ENCODE measurements at regions not wholly inside any gene's neighbourhood (a gene's known extent, or its start where the extent isn't known, plus 50 kb on each side); places are given as distances from the start of the nearest gene placed in this dataset.

GRCh38 chr20:48387675-48388074, 440.1 kb downstream of the PREX1 start:
- H2AFZ ChIP-seq (ENCODE audit: low read length) = no peak overlapping the region
- H3K4me3 ChIP-seq (ENCODE audit: low read length, poor library complexity, severe bottlenecking) = no peak overlapping the region
- no peaks in the 10 kb centered on the region for H3K4me1 ChIP-seq (ENCODE audit: insufficient read depth, low read length, poor library complexity, severe bottlenecking)
- no peaks in the 10 kb centered on the region for H3K27me3 ChIP-seq (ENCODE audit: insufficient read depth, low read length, poor library complexity, severe bottlenecking)
- H3K9me3 ChIP-seq (ENCODE audit: insufficient read depth, low read depth, low read length) = peaks cover 12% of the 10 kb centered on the region; the same call in 1 of the 2 replicates
- no peaks in the 10 kb centered on the region for H3K36me3 ChIP-seq (ENCODE audit: insufficient read depth, low read length)
- H3K9ac ChIP-seq (ENCODE audit: low read depth, low read length, poor library complexity, severe bottlenecking) = no peak overlapping the region
- H3K79me2 ChIP-seq (ENCODE audit: insufficient read depth, low read length) = no peaks in the 10 kb centered on the region
- TF ChIP-seq EZH2phosphoT487 (IDR thresholded peaks at IDR 0.05; ENCODE audit: borderline replicate concordance) (no peak), CTCF (conservative IDR thresholded peaks at IDR 0.05; ENCODE audit: low read length) (no peak)
- no peaks in the 10 kb centered on the region for H3F3A ChIP-seq (ENCODE audit: low read depth)
- H3K4me2 ChIP-seq (ENCODE audit: low read depth, low read length, poor library complexity, severe bottlenecking) = no peak overlapping the region
- H3K9me2 ChIP-seq (replicated peaks; ENCODE audit: low read depth, low read length) = no peaks in the 10 kb centered on the region
- H4K20me1 ChIP-seq (ENCODE audit: insufficient read depth, low read length, poor library complexity, severe bottlenecking) = no peaks in the 10 kb centered on the region

GRCh38 chr20:48385527-48385926, 442.3 kb downstream of the PREX1 start:
- Histone ChIP-seq H3K9me2 (replicated peaks; ENCODE audit: low read depth, low read length) (no peaks in the 10 kb centered on the region), H3K4me1 (ENCODE audit: insufficient read depth, low read length, poor library complexity, severe bottlenecking) (no peaks in the 10 kb centered on the region), H3F3A (ENCODE audit: low read depth) (no peaks in the 10 kb centered on the region), H4K20me1 (ENCODE audit: insufficient read depth, low read length, poor library complexity, severe bottlenecking) (no peaks in the 10 kb centered on the region), H3K79me2 (ENCODE audit: insufficient read depth, low read length) (no peaks in the 10 kb centered on the region), H3K27me3 (ENCODE audit: insufficient read depth, low read length, poor library complexity, severe bottlenecking) (no peaks in the 10 kb centered on the region), H2AFZ (ENCODE audit: low read length) (no peak overlapping the region), H3K4me2 (ENCODE audit: low read depth, low read length, poor library complexity, severe bottlenecking) (no peak overlapping the region), H3K36me3 (ENCODE audit: insufficient read depth, low read length) (no peaks in the 10 kb centered on the region), H3K9me3 (ENCODE audit: insufficient read depth, low read depth, low read length) (peaks cover 8% of the 10 kb centered on the region; the same call in 1 of the 2 replicates), H3K4me3 (ENCODE audit: low read length, poor library complexity, severe bottlenecking) (no peak overlapping the region), H3K9ac (ENCODE audit: low read depth, low read length, poor library complexity, severe bottlenecking) (no peak overlapping the region)
- no peak for TF ChIP-seq EZH2phosphoT487 (IDR thresholded peaks at IDR 0.05; ENCODE audit: borderline replicate concordance)
- TF ChIP-seq CTCF (conservative IDR thresholded peaks at IDR 0.05; ENCODE audit: low read length) = no peak

- Histone ChIP-seq H3K9ac (ENCODE audit: low read depth, low read length, poor library complexity, severe bottlenecking) (no peak overlapping the region), H3K4me3 (ENCODE audit: low read length, poor library complexity, severe bottlenecking) (no peak overlapping the region), H3F3A (ENCODE audit: low read depth) (no peaks in the 10 kb centered on the region), H3K36me3 (ENCODE audit: insufficient read depth, low read length) (no peaks in the 10 kb centered on the region), H3K79me2 (ENCODE audit: insufficient read depth, low read length) (no peaks in the 10 kb centered on the region), H3K9me3 (ENCODE audit: insufficient read depth, low read depth, low read length) (peaks cover 8% of the 10 kb centered on the region; the same call in 1 of the 2 replicates), H3K9me2 (replicated peaks; ENCODE audit: low read depth, low read length) (no peaks in the 10 kb centered on the region), H2AFZ (ENCODE audit: low read length) (no peak overlapping the region), H4K20me1 (ENCODE audit: insufficient read depth, low read length, poor library complexity, severe bottlenecking) (no peaks in the 10 kb centered on the region), H3K4me2 (ENCODE audit: low read depth, low read length, poor library complexity, severe bottlenecking) (no peak overlapping the region), H3K27me3 (ENCODE audit: insufficient read depth, low read length, poor library complexity, severe bottlenecking) (no peaks in the 10 kb centered on the region), H3K4me1 (ENCODE audit: insufficient read depth, low read length, poor library complexity, severe bottlenecking) (no peaks in the 10 kb centered on the region)
- no peak for TF ChIP-seq EZH2phosphoT487 (IDR thresholded peaks at IDR 0.05; ENCODE audit: borderline replicate concordance)
- no peak for TF ChIP-seq CTCF (conservative IDR thresholded peaks at IDR 0.05; ENCODE audit: low read length)
Observed at GRCh38 chr20:48385114-48385513, 442.7 kb downstream of the PREX1 start.
